ENCODE measurements at regions not wholly inside any gene's neighbourhood (a gene's known extent, or its start where the extent isn't known, plus 50 kb on each side); places are given as distances from the start of the nearest gene placed in this dataset.

DNA sequence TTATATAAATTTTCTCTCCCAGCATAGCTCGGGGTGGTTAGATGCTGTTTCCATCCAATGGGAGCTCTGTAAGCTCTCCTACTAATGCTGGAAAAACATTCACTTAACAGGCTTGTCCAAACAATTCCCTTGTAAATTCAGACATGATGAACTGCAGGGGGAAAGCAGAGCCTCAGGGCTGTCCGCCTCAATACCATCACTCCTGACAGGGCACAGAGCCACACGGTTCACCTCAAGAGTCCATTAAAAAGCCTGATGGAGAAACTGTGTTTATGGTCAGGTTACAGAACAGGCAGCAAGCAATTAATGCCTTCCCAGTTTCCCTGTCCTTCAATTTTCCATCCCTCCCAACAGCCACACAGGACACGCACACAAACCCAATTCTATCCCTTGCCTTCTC is 171.0 kb downstream of the BRINP2 start:
- in situ Hi-C loops (cut with HindIII; ENCODE audit: extremely low pct_ligation_motif_present, low pct_unique_long_range_greater_than_20kb), result no loop called here
- no peak overlapping the region for H3K9ac ChIP-seq (ENCODE audit: insufficient read depth, low read depth, low read length)
- DNase-seq (ENCODE audit: low spot score) (no peak), ATAC-seq (no peak), FAIRE-seq (no peak)
- no peaks in the 10 kb centered on the region for H3K36me3 ChIP-seq (replicated peaks in 1 of 2; ENCODE audit: control insufficient read depth in 1 of 2, insufficient read depth in 2 of 2, low read length in 2 of 2)
- H2AFZ ChIP-seq (ENCODE audit: low read length), result no peak overlapping the region
- no peak overlapping the region for H3K27ac ChIP-seq (ENCODE audit: extremely low read length, insufficient read depth, low read length)
- intact Hi-C loops (cut with micrococcal nuclease; ENCODE audit: unreplicated experiment), result no loop called here
- CTCF ChIA-PET (ENCODE audit: low intra/inter-chr PET ratio, low total read pairs), result no interaction called here
- no peaks in the 10 kb centered on the region for H3K9me3 ChIP-seq (ENCODE audit: low read length)
- BruUV-seq (replicated peaks), result no TSS peak
- H3K79me2 ChIP-seq (ENCODE audit: insufficient read depth, low read length), result no peaks in the 10 kb centered on the region
- no peaks in the 10 kb centered on the region for H4K20me1 ChIP-seq (ENCODE audit: insufficient read depth, low read length)
- 2% methylated on average over 2 of the region's 4 CpGs for WGBS (ENCODE audit: low lambda C conversion rate)
- peaks cover 1% of the 10 kb centered on the region; the same call in 1 of the 2 replicates for H3K4me1 ChIP-seq (ENCODE audit: insufficient read depth, low read length)
- TF ChIP-seq, protein P1, sequence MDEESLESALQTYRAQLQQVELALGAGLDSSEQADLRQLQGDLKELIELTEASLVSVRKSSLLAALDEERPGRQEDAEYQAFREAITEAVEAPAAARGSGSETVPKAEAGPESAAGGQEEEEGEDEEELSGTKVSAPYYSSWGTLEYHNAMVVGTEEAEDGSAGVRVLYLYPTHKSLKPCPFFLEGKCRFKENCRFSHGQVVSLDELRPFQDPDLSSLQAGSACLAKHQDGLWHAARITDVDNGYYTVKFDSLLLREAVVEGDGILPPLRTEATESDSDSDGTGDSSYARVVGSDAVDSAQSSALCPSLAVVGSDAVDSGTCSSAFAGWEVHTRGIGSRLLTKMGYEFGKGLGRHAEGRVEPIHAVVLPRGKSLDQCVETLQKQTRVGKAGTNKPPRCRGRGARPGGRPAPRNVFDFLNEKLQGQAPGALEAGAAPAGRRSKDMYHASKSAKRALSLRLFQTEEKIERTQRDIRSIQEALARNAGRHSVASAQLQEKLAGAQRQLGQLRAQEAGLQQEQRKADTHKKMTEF (CRISPR knock-in tag; IDR thresholded peaks at IDR 0.05), result no peak
- TF ChIP-seq BRD4 (CRISPR knock-in tag; IDR thresholded peaks at IDR 0.05), result no peak
- no peak for TF ChIP-seq TEAD2 (CRISPR knock-in tag; IDR thresholded peaks at IDR 0.05)
- no peak for TF ChIP-seq ZNF577 (CRISPR knock-in tag; IDR thresholded peaks at IDR 0.05; ENCODE audit: borderline replicate concordance, low read depth)
- H3K27me3 ChIP-seq (ENCODE audit: control insufficient read depth in 1 of 2, insufficient read depth in 2 of 2, low read length in 2 of 2), result 0 out of 5 replicates have a peak, but pooled peaks cover 0 to 5% of the 10 kb centered on the region in 2 experiments
- no peak overlapping the region for H3K4me3 ChIP-seq (replicated peaks in 1 of 3; ENCODE audit: insufficient read depth in 1 of 3, low read depth in 2 of 3, low read length in 3 of 3)
- H3K4me2 ChIP-seq (ENCODE audit: low read depth, low read length), result no peak overlapping the region
- POLR2A ChIA-PET, result no interaction called here

DNA sequence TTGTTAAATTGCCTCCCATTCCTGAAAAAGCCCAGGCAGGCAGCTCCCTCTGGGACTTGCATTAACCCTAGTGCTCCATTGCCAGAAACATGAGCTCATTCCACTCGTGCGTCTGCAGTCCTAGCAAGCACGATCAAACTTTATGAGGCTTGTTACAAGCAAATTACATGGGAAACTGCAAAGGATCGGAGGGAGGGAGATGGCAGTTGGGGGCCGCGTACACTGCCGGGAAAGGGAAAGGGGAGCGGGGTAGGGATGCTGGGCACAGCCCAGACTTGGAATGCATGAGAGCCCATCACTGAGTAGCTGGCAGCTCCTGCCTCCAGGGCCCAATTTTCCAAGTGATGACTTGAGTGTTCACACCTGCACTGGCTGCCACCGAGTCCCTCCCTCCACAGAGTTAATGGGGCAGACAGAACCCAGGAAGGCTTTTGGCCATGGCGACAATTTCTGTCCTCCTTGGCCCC is 169.9 kb downstream of the BRINP2 start:
- Histone ChIP-seq H2AFZ (ENCODE audit: low read length) (no peak overlapping the region), H3K79me2 (ENCODE audit: insufficient read depth, low read length) (no peaks in the 10 kb centered on the region), H3K4me1 (ENCODE audit: insufficient read depth, low read length) (no peaks in the 10 kb centered on the region), H3K27ac (ENCODE audit: extremely low read length, insufficient read depth, low read length) (no peak overlapping the region), H3K9ac (ENCODE audit: insufficient read depth, low read depth, low read length) (no peak overlapping the region), H3K4me2 (ENCODE audit: low read depth, low read length) (no peak overlapping the region), H3K36me3 (replicated peaks in 1 of 2; ENCODE audit: control insufficient read depth in 1 of 2, insufficient read depth in 2 of 2, low read length in 2 of 2) (no peaks in the 10 kb centered on the region), H3K4me3 (replicated peaks in 1 of 3; ENCODE audit: insufficient read depth in 1 of 3, low read depth in 2 of 3, low read length in 3 of 3) (no peak overlapping the region), H4K20me1 (ENCODE audit: insufficient read depth, low read length) (no peaks in the 10 kb centered on the region), H3K27me3 (ENCODE audit: control insufficient read depth in 1 of 2, insufficient read depth in 2 of 2, low read length in 2 of 2) (0 out of 5 replicates have a peak, but pooled peaks cover 0 to 5% of the 10 kb centered on the region in 2 experiments), H3K9me3 (ENCODE audit: low read length) (no peaks in the 10 kb centered on the region)
- POLR2A ChIA-PET, result no interaction called here
- BruUV-seq (replicated peaks), result no TSS peak
- FAIRE-seq (no peak), DNase-seq (ENCODE audit: low spot score) (no peak), ATAC-seq (no peak)
- CTCF ChIA-PET (ENCODE audit: low intra/inter-chr PET ratio, low total read pairs), result no interaction called here
- intact Hi-C loops (cut with micrococcal nuclease; ENCODE audit: unreplicated experiment), result no loop called here
- WGBS (ENCODE audit: low lambda C conversion rate), result 29% methylated on average over 10 of the region's 10 CpGs
- in situ Hi-C loops (cut with HindIII; ENCODE audit: extremely low pct_ligation_motif_present, low pct_unique_long_range_greater_than_20kb), result no loop called here
- no peak for TF ChIP-seq ATM (IDR thresholded peaks at IDR 0.05; ENCODE audit: borderline replicate concordance)
- no peak for TF ChIP-seq GPN1 (CRISPR knock-in tag; IDR thresholded peaks at IDR 0.05; ENCODE audit: borderline replicate concordance)
- TF ChIP-seq, protein P2, sequence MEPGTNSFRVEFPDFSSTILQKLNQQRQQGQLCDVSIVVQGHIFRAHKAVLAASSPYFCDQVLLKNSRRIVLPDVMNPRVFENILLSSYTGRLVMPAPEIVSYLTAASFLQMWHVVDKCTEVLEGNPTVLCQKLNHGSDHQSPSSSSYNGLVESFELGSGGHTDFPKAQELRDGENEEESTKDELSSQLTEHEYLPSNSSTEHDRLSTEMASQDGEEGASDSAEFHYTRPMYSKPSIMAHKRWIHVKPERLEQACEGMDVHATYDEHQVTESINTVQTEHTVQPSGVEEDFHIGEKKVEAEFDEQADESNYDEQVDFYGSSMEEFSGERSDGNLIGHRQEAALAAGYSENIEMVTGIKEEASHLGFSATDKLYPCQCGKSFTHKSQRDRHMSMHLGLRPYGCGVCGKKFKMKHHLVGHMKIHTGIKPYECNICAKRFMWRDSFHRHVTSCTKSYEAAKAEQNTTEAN (CRISPR knock-in tag; conservative IDR thresholded peaks at IDR 0.05), result no peak
- no peak for TF ChIP-seq SETDB1 (CRISPR knock-in tag; IDR thresholded peaks at IDR 0.05; ENCODE audit: borderline replicate concordance)
- no peak for TF ChIP-seq ZNF263 (CRISPR knock-in tag; IDR thresholded peaks at IDR 0.05)

All from HepG2 (cell line).